MCF 10A (cell line): ENCODE measurements at regions not wholly inside any gene's neighbourhood (a gene's known extent, or its start where the extent isn't known, plus 50 kb on each side); places are given as distances from the start of the nearest gene placed in this dataset.

Source experiments
- BruUV-seq: library from RNA; stranded (reverse); fragments of 400-500 nt; replicated peaks from 2 replicates; lab custom pipeline; 2021; lab: Mats Ljungman, UMichigan
- CTCF ChIA-PET: fragments of 300-600 bp; sonication (Branson Sonifier 250); formaldehyde crosslinking; extraction: SDS; loops from one replicate; lab custom pipeline; 2021; ENCODE audit warnings: antibody characterized with exemption, inconsistent platforms; lab: Yijun Ruan, JAX
- POLR2A ChIA-PET: fragments of 300-600, 350-650 bp; sonication (Branson Sonifier 250); formaldehyde crosslinking; extraction: SDS; loops from one replicate; lab custom pipeline; 2020; ENCODE audit warnings: antibody characterized with exemption, inconsistent platforms; lab: Yijun Ruan, JAX
- DNase-seq: peaks from one replicate; pipeline ENCODE4 v3.0.0-alpha.2; 2018; ENCODE audit not compliant: unreplicated experiment
- H3K27ac Mint-ChIP-seq: one replicate; pipeline ENCODE4 v1.8.0; 2022; ENCODE audit warnings: mild to moderate bottlenecking, low read depth, mixed read lengths; ENCODE audit not compliant: unreplicated experiment
- H3K27me3 Mint-ChIP-seq: one replicate; pipeline ENCODE4 v1.8.0; 2022; ENCODE audit warnings: mixed read lengths; ENCODE audit not compliant: insufficient read depth, unreplicated experiment
- H3K36me3 Mint-ChIP-seq: one replicate; pipeline ENCODE4 v1.8.0; 2022; ENCODE audit warnings: mild to moderate bottlenecking, moderate library complexity, mixed read lengths; ENCODE audit not compliant: insufficient read depth, unreplicated experiment
- H3K4me1 Mint-ChIP-seq: one replicate; pipeline ENCODE4 v1.8.0; 2022; ENCODE audit warnings: mixed read lengths; ENCODE audit not compliant: insufficient read depth, unreplicated experiment
- H3K4me3 Mint-ChIP-seq: one replicate; pipeline ENCODE4 v1.8.0; 2022; ENCODE audit warnings: mild to moderate bottlenecking, moderate library complexity, mixed read lengths; ENCODE audit not compliant: unreplicated experiment
- H3K9me3 Mint-ChIP-seq: one replicate; pipeline ENCODE4 v1.8.0; 2022; ENCODE audit warnings: mixed read lengths; ENCODE audit not compliant: unreplicated experiment
- CTCF ChIP-seq: fragments of 200-600 bp; IDR thresholded peaks from one replicate; pipeline ENCODE4 v1.8.0; 2022; ENCODE audit warnings: antibody characterized with exemption, mild to moderate bottlenecking; ENCODE audit not compliant: unreplicated experiment
- intact Hi-C: fragments of 100-400 bp; cut with micrococcal nuclease; formaldehyde crosslinking; loops from 2 replicates; pipeline ENCODE4 v1.14.1; 2022

GRCh38 chr2:83369601-83370418 is 1089.3 kb downstream of the SUCLG1 start:
- Mint-ChIP-seq H3K9me3 (no peaks in the 10 kb centered on the region), H3K27me3 (no peaks in the 10 kb centered on the region), H3K27ac (peak overlapping the region; percentile 35), H3K4me3 (no peak overlapping the region), H3K4me1 (peaks cover 5% of the 10 kb centered on the region), H3K36me3 (no peaks in the 10 kb centered on the region)
- CTCF ChIA-PET, result no interaction called here
- intact Hi-C loops, result no loop called here
- no TSS peak for BruUV-seq
- DNase-seq, result peak; percentile 18
- POLR2A ChIA-PET, result no interaction called here
- TF ChIP-seq CTCF, result no peak

- TF ChIP-seq CTCF, result no peak
- Mint-ChIP-seq H3K9me3 (no peaks in the 10 kb centered on the region), H3K27ac (peak overlapping the region; percentile 35), H3K4me1 (peaks cover 11% of the 10 kb centered on the region), H3K36me3 (no peaks in the 10 kb centered on the region), H3K27me3 (no peaks in the 10 kb centered on the region), H3K4me3 (no peak overlapping the region)
- POLR2A ChIA-PET, result interaction anchor here (0.6 kb wide), 2 partner anchors 416 to 489 kb away, joined by 3 read pairs; no protein-coding TSS in a partner anchor
- no TSS peak for BruUV-seq
- intact Hi-C loops, result no loop called here
- CTCF ChIA-PET, result no interaction called here
- peak; percentile 9 for DNase-seq
Observed at GRCh38 chr2:83368916-83369315, 1090.2 kb downstream of the SUCLG1 start.

GRCh38 chr2:83368461-83368860 is 1090.6 kb downstream of the SUCLG1 start:
- POLR2A ChIA-PET, result interaction anchor here (0.6 kb wide), 2 partner anchors 417 to 489 kb away, joined by 3 read pairs; no protein-coding TSS in a partner anchor
- intact Hi-C loops, result no loop called here
- no peak overlapping the region for H3K4me3 Mint-ChIP-seq
- H3K27ac Mint-ChIP-seq, result peak overlapping the region; percentile 35
- no peaks in the 10 kb centered on the region for H3K36me3 Mint-ChIP-seq
- DNase-seq, result no peak
- H3K9me3 Mint-ChIP-seq, result no peaks in the 10 kb centered on the region
- H3K4me1 Mint-ChIP-seq, result peaks cover 11% of the 10 kb centered on the region
- H3K27me3 Mint-ChIP-seq, result no peaks in the 10 kb centered on the region
- TF ChIP-seq CTCF, result no peak
- CTCF ChIA-PET, result no interaction called here
- BruUV-seq, result no TSS peak

- POLR2A ChIA-PET, result no interaction called here
- H3K36me3 Mint-ChIP-seq, result no peaks in the 10 kb centered on the region
- peaks cover 11% of the 10 kb centered on the region for H3K4me1 Mint-ChIP-seq
- H3K4me3 Mint-ChIP-seq, result no peak overlapping the region
- no peaks in the 10 kb centered on the region for H3K27me3 Mint-ChIP-seq
- no peak for DNase-seq
- H3K27ac Mint-ChIP-seq, result no peak overlapping the region
- intact Hi-C loops, result no loop called here
- CTCF ChIA-PET, result no interaction called here
- no peak for TF ChIP-seq CTCF
- no TSS peak for BruUV-seq
- H3K9me3 Mint-ChIP-seq, result peaks cover 7% of the 10 kb centered on the region
Observed at GRCh38 chr2:83365476-83365875, 1093.6 kb downstream of the SUCLG1 start.
